Epidermal melanocyte (primary cell): ENCODE measurements at regions not wholly inside any gene's neighbourhood (a gene's known extent, or its start where the extent isn't known, plus 50 kb on each side); places are given as distances from the start of the nearest gene placed in this dataset.
"Not testable (repeated sequence)": the region's sequence is repeated elsewhere in the genome, so short reads cannot be mapped to it uniquely, and the experiment has no call there.

Experiments
- DNase-seq: peaks from one replicate; pipeline ENCODE4 v3.0.0; 2011; ENCODE audit warnings: low spot score; ENCODE audit not compliant: insufficient read length

- DNase-seq, result no peak
These were observed 571.2 kb upstream of the ACTRT1 start for GRCh38 chrX:128623361-128623760.

- DNase-seq, result no peak
These were observed 570.1 kb upstream of the ACTRT1 start for GRCh38 chrX:128622296-128622695.

- DNase-seq, result no peak
These were observed 567.3 kb upstream of the ACTRT1 start for GRCh38 chrX:128619490-128619889.

- DNase-seq, result no peak
These were observed 564.7 kb upstream of the ACTRT1 start for GRCh38 chrX:128616933-128617332.

- not testable (repeated sequence) for DNase-seq
These were observed 554.6 kb upstream of the ACTRT1 start for GRCh38 chrX:128606817-128607216.

GRCh38 chrX:128606357-128606756 is 554.2 kb upstream of the ACTRT1 start:
- DNase-seq, result not testable (repeated sequence)

- no peak for DNase-seq
These were observed 549.5 kb upstream of the ACTRT1 start for GRCh38 chrX:128601706-128602105.

GRCh38 chrX:128599632-128600031 is 547.4 kb upstream of the ACTRT1 start:
- DNase-seq, result no peak

- DNase-seq, result no peak
These were observed 529.8 kb upstream of the ACTRT1 start for GRCh38 chrX:128582036-128582435.

- no peak for DNase-seq
These were observed 529.4 kb upstream of the ACTRT1 start for GRCh38 chrX:128581615-128582014.

- DNase-seq, result no peak
These were observed 490.9 kb upstream of the ACTRT1 start for GRCh38 chrX:128543114-128543513.

GRCh38 chrX:128518508-128518907 is 466.3 kb upstream of the ACTRT1 start:
- no peak for DNase-seq

- DNase-seq, result no peak
These were observed 465.5 kb upstream of the ACTRT1 start for GRCh38 chrX:128517691-128518090.

- no peak for DNase-seq
These were observed 452.3 kb upstream of the ACTRT1 start for GRCh38 chrX:128504496-128504895.

GRCh38 chrX:128464116-128464515 is 411.9 kb upstream of the ACTRT1 start:
- no peak for DNase-seq

- DNase-seq, result no peak
These were observed 408.6 kb upstream of the ACTRT1 start for GRCh38 chrX:128460835-128461234.

- no peak for DNase-seq
These were observed 406.7 kb upstream of the ACTRT1 start for GRCh38 chrX:128458888-128459287.

GRCh38 chrX:128457674-128458073 is 405.5 kb upstream of the ACTRT1 start:
- no peak for DNase-seq

- DNase-seq, result no peak
These were observed 387.0 kb upstream of the ACTRT1 start for GRCh38 chrX:128439159-128439558.

GRCh38 chrX:128438082-128438481 is 385.9 kb upstream of the ACTRT1 start:
- DNase-seq, result no peak

- no peak for DNase-seq
These were observed 384.3 kb upstream of the ACTRT1 start for GRCh38 chrX:128436397-128437103.

GRCh38 chrX:128425546-128425945 is 373.3 kb upstream of the ACTRT1 start:
- no peak for DNase-seq

GRCh38 chrX:128408842-128409241 is 356.6 kb upstream of the ACTRT1 start:
- DNase-seq, result no peak

- no peak for DNase-seq
These were observed 344.4 kb upstream of the ACTRT1 start for GRCh38 chrX:128396601-128397000.
